ENCODE measurements at regions not wholly inside any gene's neighbourhood (a gene's known extent, or its start where the extent isn't known, plus 50 kb on each side); places are given as distances from the start of the nearest gene placed in this dataset.

GRCh38 chrX:117147249-117147648 is 684.5 kb upstream of the CT83 start:
- TF ChIP-seq, protein P1, sequence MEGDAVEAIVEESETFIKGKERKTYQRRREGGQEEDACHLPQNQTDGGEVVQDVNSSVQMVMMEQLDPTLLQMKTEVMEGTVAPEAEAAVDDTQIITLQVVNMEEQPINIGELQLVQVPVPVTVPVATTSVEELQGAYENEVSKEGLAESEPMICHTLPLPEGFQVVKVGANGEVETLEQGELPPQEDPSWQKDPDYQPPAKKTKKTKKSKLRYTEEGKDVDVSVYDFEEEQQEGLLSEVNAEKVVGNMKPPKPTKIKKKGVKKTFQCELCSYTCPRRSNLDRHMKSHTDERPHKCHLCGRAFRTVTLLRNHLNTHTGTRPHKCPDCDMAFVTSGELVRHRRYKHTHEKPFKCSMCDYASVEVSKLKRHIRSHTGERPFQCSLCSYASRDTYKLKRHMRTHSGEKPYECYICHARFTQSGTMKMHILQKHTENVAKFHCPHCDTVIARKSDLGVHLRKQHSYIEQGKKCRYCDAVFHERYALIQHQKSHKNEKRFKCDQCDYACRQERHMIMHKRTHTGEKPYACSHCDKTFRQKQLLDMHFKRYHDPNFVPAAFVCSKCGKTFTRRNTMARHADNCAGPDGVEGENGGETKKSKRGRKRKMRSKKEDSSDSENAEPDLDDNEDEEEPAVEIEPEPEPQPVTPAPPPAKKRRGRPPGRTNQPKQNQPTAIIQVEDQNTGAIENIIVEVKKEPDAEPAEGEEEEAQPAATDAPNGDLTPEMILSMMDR (conservative IDR thresholded peaks at IDR 0.05; ENCODE audit: low read length) = no peak
- TF ChIP-seq EZH2phosphoT487 (IDR thresholded peaks at IDR 0.05; ENCODE audit: borderline replicate concordance, low read depth, low read length) = no peak
